Esophagus muscularis mucosa (tissue), 4 donors: ENCODE measurements at regions not wholly inside any gene's neighbourhood (a gene's known extent, or its start where the extent isn't known, plus 50 kb on each side); places are given as distances from the start of the nearest gene placed in this dataset.
A peak's percentile ranks its signal among the peaks of the same experiment; 100 is the strongest.

Experiments used
- DNase-seq: peaks from one replicate; pipeline ENCODE4 v3.0.0-alpha.2; 2017; ENCODE audit errors: extremely low spot score
- H3K27ac ChIP-seq, 4 donors: fragments of 200-600 bp; sonication (generic); replicated peaks in 1 of 4; 1 replicate in 3 of 4; 2 replicates in 1 of 4; pipeline ENCODE4 v1.5.1; 2016 to 2019; ENCODE audit warnings: mild to moderate bottlenecking in 1 of 4
- H3K27me3 ChIP-seq, 4 donors: fragments of 200-600 bp; sonication (generic); one replicate each; pipeline versions ENCODE4 v1.5.1 to v1.6.0; 2016 to 2019
- H3K36me3 ChIP-seq, 4 donors: fragments of 200-600 bp; sonication (generic); one replicate each; pipeline ENCODE4 v1.5.1; 2016 to 2019
- H3K4me1 ChIP-seq, 4 donors: fragments of 200-600 bp; sonication (generic); one replicate each; pipeline ENCODE4 v1.5.1; 2016 to 2019
- H3K4me3 ChIP-seq, 4 donors: fragments of 200-600 bp; sonication (generic); 1 replicate in 2 of 4; 2 replicates in 2 of 4; pipeline ENCODE4 v1.5.1; 2016 to 2019; ENCODE audit warnings: mild to moderate bottlenecking in 4 of 4, moderate library complexity in 1 of 4
- H3K9me3 ChIP-seq, 4 donors: fragments of 200-600 bp; sonication (generic); 1 replicate in 3 of 4; 2 replicates in 1 of 4; pipeline ENCODE4 v1.5.1; 2016 to 2019
- EP300 ChIP-seq: sonication (generic); formaldehyde crosslinking; IDR thresholded peaks from one replicate; pipeline ENCODE4 v1.6.1; 2017; ENCODE audit warnings: antibody characterized with exemption
- POLR2A ChIP-seq: fragments of 450-650 bp; IDR thresholded peaks from one replicate; pipeline ENCODE4 v1.6.1; 2017; ENCODE audit warnings: antibody characterized with exemption, moderate library complexity, mild to moderate bottlenecking, low read depth
- POLR2AphosphoS5 ChIP-seq, 2 donors: sonication (generic); formaldehyde crosslinking; IDR thresholded peaks; one replicate each; pipeline ENCODE4 v1.6.1; 2017; ENCODE audit warnings: antibody characterized with exemption in 2 of 2
- WGBS: methylation state at CpG from one replicate; pipeline ENCODE4 v1.1.5; 2018; 5-methylcytosine and 5-hydroxymethylcytosine counted together
- intact Hi-C: fragments of 100-400 bp; cut with DNase I; formaldehyde crosslinking; loops from one replicate; pipeline ENCODE4 v1.15.1; 2023
- TF ChIP-seq, protein P1 (sequence below), 3 experiments: fragments of 200-600 bp in 2 of 3; fragments of 450-650 bp in 1 of 3; sonication (generic) in 2 of 3; IDR thresholded peaks; one replicate each; pipeline ENCODE4 v1.5.1; 2017 to 2019; ENCODE audit warnings: antibody characterized with exemption in 3 of 3, mild to moderate bottlenecking in 2 of 3, moderate library complexity in 1 of 3

DNA sequence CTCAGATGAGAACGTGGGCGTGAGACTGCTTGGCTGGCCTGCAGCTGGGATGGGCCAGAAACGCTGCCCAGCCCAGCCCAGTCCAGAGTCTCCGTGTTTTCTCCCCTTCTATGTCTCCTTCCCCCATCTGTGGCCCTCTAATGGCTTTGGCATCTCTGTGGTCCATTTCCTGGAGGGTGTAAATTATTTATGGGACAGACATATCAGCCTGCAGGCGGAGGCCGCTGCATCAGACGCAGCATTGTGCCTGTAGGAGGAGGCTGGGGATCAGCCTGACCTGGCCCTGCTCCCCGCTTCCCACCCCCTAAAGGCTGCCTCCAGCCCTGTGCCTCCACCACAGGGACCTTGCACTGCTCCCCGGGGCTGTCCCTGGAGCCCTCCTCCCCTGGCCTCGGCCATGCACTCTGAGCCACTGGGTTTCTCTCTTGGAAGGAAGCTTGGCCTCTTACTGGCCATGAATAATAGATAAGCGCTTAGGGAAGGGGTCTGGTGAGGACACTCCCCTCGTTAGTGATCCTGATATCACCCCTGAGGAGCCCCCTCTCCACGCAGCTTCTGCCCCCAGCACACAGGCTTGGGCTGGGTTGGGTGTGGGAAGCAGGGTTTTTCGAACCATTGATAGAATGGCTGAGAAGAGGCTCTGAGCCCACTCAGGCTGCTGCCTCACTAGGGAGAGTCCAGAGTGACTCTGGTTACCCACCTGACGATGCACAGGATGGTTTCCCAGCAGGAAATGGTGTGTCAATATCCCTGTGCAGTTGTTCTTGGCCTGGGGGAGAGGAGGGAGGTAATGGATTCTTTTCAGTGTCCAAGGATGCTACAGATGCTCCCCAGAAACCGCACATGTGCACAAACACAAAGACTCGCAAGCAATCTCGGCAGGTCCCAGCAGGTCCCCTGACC lies 185.5 kb downstream of the MYCN start:
- TF ChIP-seq POLR2A (no peak), POLR2AphosphoS5 (IDR thresholded peaks at IDR 0.05) (no peak), EP300 (no peak)
- TF ChIP-seq, protein P1, sequence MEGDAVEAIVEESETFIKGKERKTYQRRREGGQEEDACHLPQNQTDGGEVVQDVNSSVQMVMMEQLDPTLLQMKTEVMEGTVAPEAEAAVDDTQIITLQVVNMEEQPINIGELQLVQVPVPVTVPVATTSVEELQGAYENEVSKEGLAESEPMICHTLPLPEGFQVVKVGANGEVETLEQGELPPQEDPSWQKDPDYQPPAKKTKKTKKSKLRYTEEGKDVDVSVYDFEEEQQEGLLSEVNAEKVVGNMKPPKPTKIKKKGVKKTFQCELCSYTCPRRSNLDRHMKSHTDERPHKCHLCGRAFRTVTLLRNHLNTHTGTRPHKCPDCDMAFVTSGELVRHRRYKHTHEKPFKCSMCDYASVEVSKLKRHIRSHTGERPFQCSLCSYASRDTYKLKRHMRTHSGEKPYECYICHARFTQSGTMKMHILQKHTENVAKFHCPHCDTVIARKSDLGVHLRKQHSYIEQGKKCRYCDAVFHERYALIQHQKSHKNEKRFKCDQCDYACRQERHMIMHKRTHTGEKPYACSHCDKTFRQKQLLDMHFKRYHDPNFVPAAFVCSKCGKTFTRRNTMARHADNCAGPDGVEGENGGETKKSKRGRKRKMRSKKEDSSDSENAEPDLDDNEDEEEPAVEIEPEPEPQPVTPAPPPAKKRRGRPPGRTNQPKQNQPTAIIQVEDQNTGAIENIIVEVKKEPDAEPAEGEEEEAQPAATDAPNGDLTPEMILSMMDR (IDR thresholded peaks at IDR 0.05), result no peak
- peaks cover 0 to 3% (median 0%) of the 10 kb centered on the region in 4 donors for H3K27me3 ChIP-seq
- intact Hi-C loops, result no loop called here
- H3K27ac ChIP-seq, result no peak overlapping the region
- WGBS, result 75% methylated on average over 16 of the region's 18 CpGs
- DNase-seq, result peak; percentile 39
- no peaks in the 10 kb centered on the region for H3K36me3 ChIP-seq
- H3K4me1 ChIP-seq, result no peaks in the 10 kb centered on the region
- no peaks in the 10 kb centered on the region for H3K9me3 ChIP-seq
- no peak overlapping the region for H3K4me3 ChIP-seq

DNA sequence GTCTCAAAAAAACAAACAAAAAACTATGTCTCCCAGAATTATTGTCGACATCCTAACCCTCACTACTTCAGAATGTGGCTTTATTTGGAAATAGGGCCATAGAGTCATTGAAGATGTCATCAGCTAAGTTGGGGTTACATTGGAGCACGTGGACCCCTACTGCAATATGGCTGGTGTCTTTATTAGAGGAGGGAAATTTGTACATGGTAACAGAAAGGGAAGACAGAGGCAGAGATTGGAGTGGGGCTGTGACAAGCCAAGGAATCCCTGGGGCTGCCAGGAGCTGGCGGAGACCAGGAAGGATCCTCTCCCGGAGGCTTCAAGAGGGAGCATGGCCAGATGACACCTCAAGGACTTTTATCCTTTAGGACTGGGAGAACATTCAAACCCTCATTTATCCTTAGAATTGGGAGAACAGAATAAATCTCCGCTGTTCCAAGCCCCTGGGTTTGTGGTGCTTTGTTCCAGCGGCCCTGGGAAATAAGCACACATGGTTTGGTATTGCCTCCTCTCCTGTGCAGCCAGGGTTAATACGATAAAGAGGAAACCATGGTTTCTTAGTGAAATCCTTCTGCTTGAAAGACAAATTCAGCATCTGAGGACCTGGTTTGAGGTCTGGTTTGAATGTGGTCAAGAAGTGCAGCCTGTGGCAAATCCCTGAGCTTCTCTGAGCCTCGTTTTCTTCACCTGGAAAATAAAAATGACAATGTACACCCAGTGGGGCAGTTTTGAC lies 184.7 kb downstream of the MYCN start:
- H3K27ac ChIP-seq, result no peak overlapping the region
- H3K4me3 ChIP-seq, result no peak overlapping the region
- WGBS, result 86% methylated on average over 8 of the region's 8 CpGs
- no peaks in the 10 kb centered on the region for H3K36me3 ChIP-seq
- no peaks in the 10 kb centered on the region for H3K9me3 ChIP-seq
- no peaks in the 10 kb centered on the region for H3K4me1 ChIP-seq
- intact Hi-C loops, result no loop called here
- DNase-seq, result peak; percentile 83
- TF ChIP-seq POLR2A (no peak), POLR2AphosphoS5 (IDR thresholded peaks at IDR 0.05) (no peak), EP300 (no peak)
- TF ChIP-seq, protein P1 (IDR thresholded peaks at IDR 0.05), result no peak
- peaks cover 0 to 3% (median 0%) of the 10 kb centered on the region in 4 donors for H3K27me3 ChIP-seq

DNA sequence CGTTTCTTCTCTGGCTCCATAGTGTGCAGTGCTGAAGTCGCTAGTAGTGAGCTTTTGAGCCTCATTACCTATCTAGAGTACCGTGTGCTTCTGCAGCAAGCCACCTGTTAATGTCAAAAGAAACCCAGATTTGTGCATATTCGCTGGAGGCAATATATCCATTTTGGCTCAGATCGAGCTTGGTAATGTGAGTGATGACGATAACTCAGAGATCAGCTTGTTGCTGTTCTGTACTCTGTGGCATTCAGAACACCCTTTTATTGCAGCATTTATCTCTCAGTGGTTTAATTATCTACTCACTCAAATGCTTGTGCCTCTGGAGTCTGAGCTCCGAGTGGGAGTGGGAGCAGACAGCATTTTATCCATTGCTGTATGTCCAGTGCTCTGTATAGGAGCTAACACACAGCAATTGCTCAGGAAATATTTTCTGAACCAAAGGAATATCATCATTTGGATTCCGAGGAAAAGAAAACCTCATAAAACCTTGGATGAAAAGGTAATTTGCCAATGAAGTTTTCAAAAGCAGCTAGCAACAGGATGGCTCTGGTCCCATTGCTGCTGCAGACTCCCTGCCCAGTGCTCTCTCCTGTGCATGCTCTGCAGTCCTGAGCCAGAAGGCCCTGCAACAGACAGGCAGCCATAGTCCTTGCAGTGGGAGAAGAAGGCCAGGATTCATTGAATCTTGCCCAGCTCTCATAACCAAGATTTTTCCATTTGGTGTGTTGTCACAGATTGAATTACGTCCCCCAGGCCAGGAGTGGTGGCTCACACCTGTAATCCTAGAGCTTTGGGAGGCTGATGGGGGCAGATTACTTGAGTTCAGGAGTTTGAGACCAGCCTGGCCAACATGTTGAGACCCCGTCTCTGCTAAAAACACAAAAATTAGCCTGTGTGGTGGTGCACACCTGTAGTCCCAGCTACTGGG lies 183.8 kb downstream of the MYCN start:
- intact Hi-C loops, result no loop called here
- H3K27me3 ChIP-seq, result peaks cover 0 to 3% (median 0%) of the 10 kb centered on the region in 4 donors
- no peak overlapping the region for H3K27ac ChIP-seq
- no peaks in the 10 kb centered on the region for H3K9me3 ChIP-seq
- H3K4me3 ChIP-seq, result no peak overlapping the region
- 79% methylated on average over 10 of the region's 10 CpGs for WGBS
- TF ChIP-seq POLR2A (no peak), POLR2AphosphoS5 (IDR thresholded peaks at IDR 0.05) (no peak), EP300 (no peak)
- TF ChIP-seq, protein P1 (IDR thresholded peaks at IDR 0.05), result no peak
- no peaks in the 10 kb centered on the region for H3K4me1 ChIP-seq
- peak; percentile 62 for DNase-seq
- H3K36me3 ChIP-seq, result no peaks in the 10 kb centered on the region

DNA sequence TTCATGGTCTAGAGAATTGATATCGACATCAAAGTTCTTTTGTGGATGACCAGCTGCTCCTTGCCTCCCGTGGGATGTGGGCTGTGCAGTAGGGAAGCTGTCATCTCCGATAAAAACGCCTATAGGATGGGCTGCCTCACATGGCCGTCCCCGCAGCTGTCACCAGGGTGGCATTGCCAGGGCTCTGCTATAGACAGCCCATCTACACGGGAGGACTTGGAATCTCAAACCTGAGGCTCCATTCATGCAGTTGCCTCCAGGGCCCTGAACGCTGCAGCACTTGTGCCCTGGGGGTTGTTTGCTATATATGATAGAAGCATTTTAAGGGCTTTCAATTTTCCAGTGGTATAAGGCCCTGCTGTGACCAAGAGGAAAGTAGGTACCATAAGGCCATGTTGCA lies 183.1 kb downstream of the MYCN start:
- peak; percentile 66 for DNase-seq
- H3K4me1 ChIP-seq, result no peaks in the 10 kb centered on the region
- no peak overlapping the region for H3K27ac ChIP-seq
- no peaks in the 10 kb centered on the region for H3K36me3 ChIP-seq
- no peak overlapping the region for H3K4me3 ChIP-seq
- 73% methylated on average over 8 of the region's 8 CpGs for whole genome bisulfite sequencing
- no peak for TF ChIP-seq POLR2AphosphoS5 (IDR thresholded peaks at IDR 0.05)
- TF ChIP-seq POLR2A, result no peak
- TF ChIP-seq, protein P1 (IDR thresholded peaks at IDR 0.05), result no peak
- no peak for TF ChIP-seq EP300
- intact Hi-C loops, result no loop called here
- peaks cover 0 to 3% (median 0%) of the 10 kb centered on the region in 4 donors for H3K27me3 ChIP-seq
- H3K9me3 ChIP-seq, result no peaks in the 10 kb centered on the region
